Activated CD4-positive, alpha-beta T cell treated with anti-CD3 and anti-CD28 coated beads for 48 hours (primary cell): ENCODE measurements at regions not wholly inside any gene's neighbourhood (a gene's known extent, or its start where the extent isn't known, plus 50 kb on each side); places are given as distances from the start of the nearest gene placed in this dataset.

Experiments used
- DNase-seq: peaks from one replicate; pipeline ENCODE4 v3.0.0-alpha.2; 2020

- no peak for DNase-seq
These were observed 1089.6 kb upstream of the CNTNAP5 start for GRCh38 chr2:122935506-122935905.

- no peak for DNase-seq
These were observed 1085.3 kb upstream of the CNTNAP5 start for GRCh38 chr2:122939796-122940195.

- no peak for DNase-seq
These were observed 1075.6 kb upstream of the CNTNAP5 start for GRCh38 chr2:122949523-122949922.

GRCh38 chr2:122955776-122956175, 1069.3 kb upstream of the CNTNAP5 start:
- DNase-seq: no peak

GRCh38 chr2:122960759-122961641, 1064.1 kb upstream of the CNTNAP5 start:
- DNase-seq: no peak

- no peak for DNase-seq
These were observed 1058.6 kb upstream of the CNTNAP5 start for GRCh38 chr2:122966461-122966860.

- DNase-seq: no peak
These were observed 1047.5 kb upstream of the CNTNAP5 start for GRCh38 chr2:122977580-122977979.

GRCh38 chr2:122980671-122981070, 1044.4 kb upstream of the CNTNAP5 start:
- no peak for DNase-seq

- DNase-seq: no peak
These were observed 1042.2 kb upstream of the CNTNAP5 start for GRCh38 chr2:122982936-122983335.

- no peak for DNase-seq
These were observed 1036.5 kb upstream of the CNTNAP5 start for GRCh38 chr2:122988395-122989221.

GRCh38 chr2:122993592-122993991, 1031.5 kb upstream of the CNTNAP5 start:
- DNase-seq: no peak

- DNase-seq: no peak
These were observed 1025.8 kb upstream of the CNTNAP5 start for GRCh38 chr2:122999258-122999657.

- no peak for DNase-seq
These were observed 1025.3 kb upstream of the CNTNAP5 start for GRCh38 chr2:122999821-123000220.

GRCh38 chr2:123002660-123003248, 1022.3 kb upstream of the CNTNAP5 start:
- DNase-seq: no peak

- DNase-seq: no peak
These were observed 1009.9 kb upstream of the CNTNAP5 start for GRCh38 chr2:123015186-123015585.

GRCh38 chr2:123035541-123035940, 989.5 kb upstream of the CNTNAP5 start:
- no peak for DNase-seq

- DNase-seq: no peak
These were observed 988.8 kb upstream of the CNTNAP5 start for GRCh38 chr2:123036300-123036699.

- DNase-seq: no peak
These were observed 984.6 kb upstream of the CNTNAP5 start for GRCh38 chr2:123040506-123040905.

- DNase-seq: no peak
These were observed 981.6 kb upstream of the CNTNAP5 start for GRCh38 chr2:123043458-123043857.

GRCh38 chr2:123045713-123046112, 979.4 kb upstream of the CNTNAP5 start:
- DNase-seq: no peak

- DNase-seq: no peak
These were observed 977.9 kb upstream of the CNTNAP5 start for GRCh38 chr2:123047186-123047585.

GRCh38 chr2:123051136-123051535, 974.0 kb upstream of the CNTNAP5 start:
- no peak for DNase-seq

- no peak for DNase-seq
These were observed 963.6 kb upstream of the CNTNAP5 start for GRCh38 chr2:123061534-123061933.

- no peak for DNase-seq
These were observed 951.7 kb upstream of the CNTNAP5 start for GRCh38 chr2:123073371-123073770.
